NCI-H1092 treated with DMSO at 0.1 percent for 48 hours (cell line): ENCODE measurements at regions not wholly inside any gene's neighbourhood (a gene's known extent, or its start where the extent isn't known, plus 50 kb on each side); places are given as distances from the start of the nearest gene placed in this dataset.
A peak's percentile ranks its signal among the peaks of the same experiment; 100 is the strongest.

ENCODE experiments used
- DNase-seq: peaks from one replicate; lab custom pipeline; 2025; lab: John Stamatoyannopoulos, UW

GRCh38 chr22:23522623-23523251, 57.4 kb downstream of the IGLL1 start:
- DNase-seq: peak; percentile 66

- DNase-seq: peak; percentile 95
Measured at GRCh38 chr22:23521441-23522113, 58.5 kb downstream of the IGLL1 start.

GRCh38 chr22:23520863-23521440, 59.1 kb downstream of the IGLL1 start:
- peak; percentile 63 for DNase-seq

GRCh38 chr22:23519442-23520157, 60.5 kb downstream of the IGLL1 start:
- DNase-seq: no peak

- peak; percentile 58 for DNase-seq
Measured at GRCh38 chr22:23518376-23519187, 61.5 kb downstream of the IGLL1 start.

GRCh38 chr22:23517804-23518375, 62.2 kb downstream of the IGLL1 start:
- DNase-seq: no peak

- no peak for DNase-seq
Measured at GRCh38 chr22:23516304-23516703, 63.8 kb downstream of the IGLL1 start.

GRCh38 chr22:23514322-23515038, 65.6 kb downstream of the IGLL1 start:
- no peak for DNase-seq

- no peak for DNase-seq
Measured at GRCh38 chr22:23513705-23514104, 66.4 kb downstream of the IGLL1 start.

- DNase-seq: no peak
Measured at GRCh38 chr22:23513133-23513532, 67.0 kb downstream of the IGLL1 start.

GRCh38 chr22:23512721-23513120, 67.4 kb downstream of the IGLL1 start:
- DNase-seq: no peak

GRCh38 chr22:23512348-23512705, 67.8 kb downstream of the IGLL1 start:
- DNase-seq: no peak

- no peak for DNase-seq
Measured at GRCh38 chr22:23511627-23512347, 68.3 kb downstream of the IGLL1 start.

- peak; percentile 56 for DNase-seq
Measured at GRCh38 chr22:23509571-23510302, 70.4 kb downstream of the IGLL1 start.

- DNase-seq: no peak
Measured at GRCh38 chr22:23504516-23504915, 75.6 kb downstream of the IGLL1 start.

GRCh38 chr22:23503736-23504440, 76.2 kb downstream of the IGLL1 start:
- DNase-seq: no peak

- DNase-seq: no peak
Measured at GRCh38 chr22:23503142-23503541, 76.9 kb downstream of the IGLL1 start.

- no peak for DNase-seq
Measured at GRCh38 chr22:23501708-23502107, 78.4 kb downstream of the IGLL1 start.

GRCh38 chr22:23501261-23501619, 78.8 kb downstream of the IGLL1 start:
- no peak for DNase-seq
